Activated CD8-positive, alpha-beta T cell treated with anti-CD3 and anti-CD28 coated beads for 36 hours (primary cell): ENCODE measurements at regions not wholly inside any gene's neighbourhood (a gene's known extent, or its start where the extent isn't known, plus 50 kb on each side); places are given as distances from the start of the nearest gene placed in this dataset.

Source experiments
- ATAC-seq: fragments of 200-7000 bp; cut with Tn5 transposase; one replicate; pipeline ENCODE4 v1.10.0; 2021; ENCODE audit warnings: mild to moderate bottlenecking, moderate library complexity
- CTCF ChIA-PET: fragments of 350-600 bp; sonication (Branson Sonifier 250); formaldehyde crosslinking; loops from one replicate; lab custom pipeline; 2021; ENCODE audit warnings: antibody characterized with exemption; lab: Charles Lee
- POLR2A ChIA-PET: fragments of 350-600 bp; sonication (Branson Sonifier 250); formaldehyde crosslinking; loops from one replicate; lab custom pipeline; 2021; ENCODE audit warnings: antibody characterized with exemption; lab: Charles Lee
- DNase-seq: peaks from one replicate; pipeline ENCODE4 v3.0.0-alpha.2; 2020
- H3K27ac Mint-ChIP-seq: one replicate; pipeline ENCODE4 v1.8.0; 2021; ENCODE audit warnings: mild to moderate bottlenecking, mixed read lengths
- H3K27me3 Mint-ChIP-seq: one replicate; pipeline ENCODE4 v1.8.0; 2021; ENCODE audit warnings: mixed read lengths
- H3K36me3 Mint-ChIP-seq: one replicate; pipeline ENCODE4 v1.8.0; 2021; ENCODE audit warnings: low read depth, mixed read lengths
- H3K4me1 Mint-ChIP-seq: one replicate; pipeline ENCODE4 v1.8.0; 2021; ENCODE audit warnings: low read depth, mixed read lengths
- H3K4me3 Mint-ChIP-seq: one replicate; pipeline ENCODE4 v1.8.0; 2021; ENCODE audit warnings: mild to moderate bottlenecking, moderate library complexity, mixed read lengths
- H3K9me3 Mint-ChIP-seq: one replicate; pipeline ENCODE4 v1.8.0; 2021; ENCODE audit warnings: mixed read lengths
- intact Hi-C: fragments of 100-400 bp; cut with micrococcal nuclease; formaldehyde crosslinking; loops from one replicate; pipeline ENCODE4 v1.10.0; 2022
- TF ChIP-seq, protein P1 (sequence below): fragments of 200-600 bp; IDR thresholded peaks from one replicate; pipeline ENCODE4 v1.8.0; 2022; ENCODE audit warnings: antibody characterized with exemption, mild to moderate bottlenecking

DNA sequence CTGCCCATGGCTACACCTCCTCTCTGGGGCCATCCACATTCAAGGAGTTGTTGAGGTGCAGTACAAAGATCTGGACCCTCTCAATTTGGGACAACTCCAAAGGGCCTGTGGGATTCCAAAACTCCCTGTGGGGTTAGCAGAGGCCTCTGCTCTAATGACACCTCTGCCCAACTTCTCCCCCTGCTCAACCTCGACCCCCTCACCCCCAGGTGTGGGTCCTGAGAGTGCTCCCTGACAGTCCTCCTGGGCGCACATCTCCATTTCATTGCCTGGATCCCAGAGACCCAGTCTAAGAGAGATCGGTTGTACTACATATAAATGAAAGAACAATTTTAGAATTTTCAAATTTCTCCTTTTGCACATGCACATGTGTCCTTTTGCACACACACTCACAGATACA, 73.0 kb upstream of the NKD1 start:
- H3K36me3 Mint-ChIP-seq: no peaks in the 10 kb centered on the region

DNA sequence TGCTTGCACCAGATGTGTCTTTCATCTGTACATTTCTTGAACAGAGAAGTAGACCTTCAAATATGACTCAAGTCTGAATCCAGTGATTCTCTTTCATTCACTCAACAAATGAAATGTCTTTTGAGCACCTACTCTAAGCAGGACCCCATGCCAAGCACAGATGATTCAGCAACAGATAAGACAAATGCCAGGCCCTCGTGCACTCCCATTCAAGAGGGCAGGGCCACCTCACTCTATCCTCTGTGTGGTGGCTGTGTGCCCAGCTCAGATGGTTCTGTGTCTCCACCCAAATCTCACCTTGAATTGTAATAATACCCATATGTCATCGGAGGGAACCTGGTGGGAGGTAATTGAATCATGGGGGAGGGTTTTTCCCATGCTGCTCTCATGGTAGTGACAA, 74.1 kb upstream of the NKD1 start:
- peak overlapping the region; percentile 19 for H3K27ac Mint-ChIP-seq
- DNase-seq (peak; percentile 50), ATAC-seq (peak; percentile 74)
- H3K4me3 Mint-ChIP-seq: no peak overlapping the region
- intact Hi-C loops: no loop called here
- peaks cover 20% of the 10 kb centered on the region for H3K4me1 Mint-ChIP-seq
- ChIA-PET CTCF (no interaction called here), POLR2A (no interaction called here)
- TF ChIP-seq, protein P1, sequence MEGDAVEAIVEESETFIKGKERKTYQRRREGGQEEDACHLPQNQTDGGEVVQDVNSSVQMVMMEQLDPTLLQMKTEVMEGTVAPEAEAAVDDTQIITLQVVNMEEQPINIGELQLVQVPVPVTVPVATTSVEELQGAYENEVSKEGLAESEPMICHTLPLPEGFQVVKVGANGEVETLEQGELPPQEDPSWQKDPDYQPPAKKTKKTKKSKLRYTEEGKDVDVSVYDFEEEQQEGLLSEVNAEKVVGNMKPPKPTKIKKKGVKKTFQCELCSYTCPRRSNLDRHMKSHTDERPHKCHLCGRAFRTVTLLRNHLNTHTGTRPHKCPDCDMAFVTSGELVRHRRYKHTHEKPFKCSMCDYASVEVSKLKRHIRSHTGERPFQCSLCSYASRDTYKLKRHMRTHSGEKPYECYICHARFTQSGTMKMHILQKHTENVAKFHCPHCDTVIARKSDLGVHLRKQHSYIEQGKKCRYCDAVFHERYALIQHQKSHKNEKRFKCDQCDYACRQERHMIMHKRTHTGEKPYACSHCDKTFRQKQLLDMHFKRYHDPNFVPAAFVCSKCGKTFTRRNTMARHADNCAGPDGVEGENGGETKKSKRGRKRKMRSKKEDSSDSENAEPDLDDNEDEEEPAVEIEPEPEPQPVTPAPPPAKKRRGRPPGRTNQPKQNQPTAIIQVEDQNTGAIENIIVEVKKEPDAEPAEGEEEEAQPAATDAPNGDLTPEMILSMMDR: no peak
- no peaks in the 10 kb centered on the region for H3K36me3 Mint-ChIP-seq
- peaks cover under 1% of the 10 kb centered on the region for H3K27me3 Mint-ChIP-seq
- H3K9me3 Mint-ChIP-seq: no peaks in the 10 kb centered on the region

More for the DNA sequence above, 73.0 kb upstream of the NKD1 start:
- intact Hi-C loops: no loop called here
- H3K4me3 Mint-ChIP-seq: no peak overlapping the region
- no peak overlapping the region for H3K27ac Mint-ChIP-seq
- no peak for DNase-seq
- peaks cover 20% of the 10 kb centered on the region for H3K4me1 Mint-ChIP-seq
- CTCF ChIA-PET: no interaction called here
- TF ChIP-seq, protein P1: no peak
- no peaks in the 10 kb centered on the region for H3K9me3 Mint-ChIP-seq
- no peak for ATAC-seq
- no peaks in the 10 kb centered on the region for H3K27me3 Mint-ChIP-seq
- POLR2A ChIA-PET: no interaction called here

DNA sequence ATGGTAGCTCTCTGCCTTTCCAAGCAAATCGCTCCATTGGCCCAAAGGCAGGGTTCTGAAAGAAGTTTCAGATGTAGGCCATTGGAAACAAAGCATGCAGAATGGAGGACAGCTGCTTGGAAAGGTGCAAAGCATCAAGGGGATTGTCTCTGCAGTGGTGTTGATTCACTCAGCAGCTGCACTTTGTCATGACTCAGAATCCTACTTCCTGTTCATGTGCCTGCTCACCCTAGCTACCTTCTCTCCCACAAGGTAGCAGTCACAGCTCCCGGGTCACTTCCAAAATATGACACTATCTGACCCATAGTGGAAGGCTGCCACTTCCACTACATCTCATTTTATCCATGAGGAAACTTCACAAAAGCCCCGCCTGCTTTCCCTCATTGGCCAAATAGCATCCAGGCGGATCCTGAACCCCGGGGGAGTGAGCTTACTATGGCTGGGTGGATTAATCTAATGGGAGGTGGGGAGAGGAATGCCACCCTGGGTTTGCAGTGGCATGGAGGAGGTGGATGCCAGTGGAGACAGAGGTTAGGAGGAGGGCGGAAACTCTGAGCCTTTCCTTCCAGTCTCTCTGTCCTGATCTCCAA, 74.7 kb upstream of the NKD1 start:
- H3K27me3 Mint-ChIP-seq: peaks cover 6% of the 10 kb centered on the region
- H3K36me3 Mint-ChIP-seq: no peaks in the 10 kb centered on the region
- H3K4me3 Mint-ChIP-seq: no peak overlapping the region
- ATAC-seq (peak; percentile 75), DNase-seq (peak; percentile 44)
- no peaks in the 10 kb centered on the region for H3K9me3 Mint-ChIP-seq
- peak overlapping the region; percentile 17 for H3K27ac Mint-ChIP-seq
- TF ChIP-seq, protein P1: no peak
- H3K4me1 Mint-ChIP-seq: peaks cover 21% of the 10 kb centered on the region
- ChIA-PET POLR2A (no interaction called here), CTCF (interaction anchor here (0.7 to 2.5 kb wide), 2 partner anchors 36 to 192 kb away, joined by 3 to 7 read pairs; no protein-coding TSS in a partner anchor)
- intact Hi-C loops: no loop called here

DNA sequence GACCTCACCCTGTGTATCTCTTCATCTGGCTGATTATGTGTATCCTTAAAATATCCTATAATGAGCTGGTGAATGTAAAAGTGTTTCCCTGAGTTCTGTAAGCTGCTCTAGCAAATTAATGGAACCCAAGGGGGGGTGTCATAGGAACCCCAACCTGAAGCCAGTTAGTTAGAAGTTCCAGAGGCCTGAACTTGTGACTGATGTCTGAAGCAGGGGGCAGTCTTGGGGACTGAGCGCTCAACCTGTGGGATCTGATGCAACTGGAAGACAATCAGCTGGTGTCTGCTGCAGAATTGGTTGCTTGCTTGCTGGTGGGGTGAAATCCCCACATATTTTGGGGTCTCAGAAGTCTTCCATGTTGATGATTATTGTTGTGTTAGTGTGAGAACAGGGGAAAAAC, 75.7 kb upstream of the NKD1 start:
- intact Hi-C loops: no loop called here
- H3K9me3 Mint-ChIP-seq: no peaks in the 10 kb centered on the region
- H3K27ac Mint-ChIP-seq: no peak overlapping the region
- TF ChIP-seq, protein P1: no peak
- H3K36me3 Mint-ChIP-seq: no peaks in the 10 kb centered on the region
- ChIA-PET CTCF (interaction anchor here (1.9 to 2.5 kb wide), 2 partner anchors 193 to 334 kb away, joined by 6 to 7 read pairs; no protein-coding TSS in a partner anchor), POLR2A (no interaction called here)
- ATAC-seq (no peak), DNase-seq (no peak)
- H3K27me3 Mint-ChIP-seq: peaks cover 10% of the 10 kb centered on the region
- H3K4me3 Mint-ChIP-seq: no peak overlapping the region
- peaks cover 25% of the 10 kb centered on the region for H3K4me1 Mint-ChIP-seq

DNA sequence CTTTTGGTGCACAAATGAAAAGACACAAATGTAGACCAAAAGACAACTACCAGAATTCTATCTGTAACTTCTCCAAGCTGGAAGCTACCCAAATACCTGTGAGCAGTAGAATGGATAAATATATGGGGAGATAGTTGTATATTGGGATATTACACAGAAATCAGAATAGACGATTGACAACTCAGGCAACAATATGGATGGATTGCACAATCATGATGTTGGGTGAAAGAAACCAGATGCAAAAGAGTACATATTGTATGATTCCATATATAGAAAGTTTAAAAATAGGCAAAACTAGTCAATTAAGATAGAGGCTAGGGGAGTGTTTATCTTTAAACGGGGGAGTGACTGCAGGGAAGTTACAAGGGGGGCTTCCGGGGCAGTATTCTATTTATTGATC, 77.5 kb upstream of the NKD1 start:
- DNase-seq (no peak), ATAC-seq (no peak)
- Mint-ChIP-seq H3K27me3 (peaks cover 17% of the 10 kb centered on the region), H3K9me3 (no peaks in the 10 kb centered on the region), H3K36me3 (no peaks in the 10 kb centered on the region), H3K4me3 (no peak overlapping the region), H3K27ac (no peak overlapping the region), H3K4me1 (peaks cover 25% of the 10 kb centered on the region)
- TF ChIP-seq, protein P1: no peak
- ChIA-PET CTCF (interaction anchor here (1.9 kb wide), 1 partner anchor 335 kb away, joined by 6 read pairs; no protein-coding TSS in a partner anchor), POLR2A (no interaction called here)
- intact Hi-C loops: no loop called here
